ENCODE measurements at regions not wholly inside any gene's neighbourhood (a gene's known extent, or its start where the extent isn't known, plus 50 kb on each side); places are given as distances from the start of the nearest gene placed in this dataset.
"Not testable (repeated sequence)": the region's sequence is repeated elsewhere in the genome, so short reads cannot be mapped to it uniquely, and the experiment has no call there.

DNA sequence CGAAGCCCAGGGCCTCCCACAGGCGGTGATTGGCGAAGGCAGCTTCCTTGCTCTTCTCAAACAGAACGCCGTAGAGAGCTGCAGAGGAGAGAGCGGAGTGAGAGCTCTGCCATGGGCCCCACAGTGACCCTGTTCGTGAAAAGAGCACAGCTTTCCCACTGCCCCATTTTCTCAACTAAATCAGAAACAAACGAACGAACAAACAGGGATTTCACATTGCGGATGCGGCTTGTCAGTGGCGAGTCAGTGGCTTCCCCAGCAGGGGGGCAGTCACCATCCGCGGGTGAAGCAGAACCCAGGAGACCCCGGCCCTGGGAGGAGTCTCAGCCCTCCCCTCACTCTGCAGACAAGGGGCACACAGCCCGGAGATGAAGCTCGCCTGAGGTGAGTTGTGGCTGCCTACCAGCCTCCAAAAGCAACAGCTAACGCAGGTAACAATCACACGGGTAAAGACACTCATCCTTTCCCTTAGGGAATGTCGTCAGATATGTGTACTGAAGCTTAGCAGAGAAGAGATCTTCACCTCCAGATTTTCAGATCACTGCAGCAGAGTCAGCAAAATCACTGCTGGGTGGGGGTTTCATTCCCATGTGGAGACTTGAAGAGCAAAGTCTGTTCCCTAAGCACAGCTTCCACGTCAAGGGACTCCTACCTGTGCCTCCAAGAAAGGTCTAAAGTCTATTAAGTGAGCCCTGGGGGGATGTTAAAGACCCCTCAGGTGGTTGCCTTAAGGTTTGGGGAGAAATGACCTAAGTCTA is 51.2 kb upstream of the GPR31 start:
- no peak for DNase-seq
- no peak for ATAC-seq
- intact Hi-C loops (cut with micrococcal nuclease) = no loop called here

DNA sequence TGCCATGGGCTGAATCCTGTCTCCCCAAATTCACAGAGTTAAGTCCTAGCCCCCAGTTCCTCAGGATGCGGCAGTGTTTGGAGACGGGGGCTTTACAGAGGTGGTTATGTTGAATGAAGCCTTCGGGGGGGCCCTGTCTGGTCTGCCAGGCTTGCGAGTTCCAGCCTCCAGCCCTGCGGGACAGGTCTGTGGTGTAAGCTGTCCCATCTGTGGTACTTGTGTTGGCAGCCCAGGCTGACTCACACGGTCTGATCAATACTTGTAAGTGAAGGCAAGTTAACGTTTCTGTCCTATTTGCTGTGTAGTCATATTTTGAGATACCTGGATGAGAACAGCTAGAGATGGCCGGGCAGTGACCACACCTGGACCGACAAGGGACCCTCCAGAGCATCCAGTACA is 51.8 kb upstream of the GPR31 start:
- ATAC-seq = no peak
- intact Hi-C loops (cut with micrococcal nuclease) = no loop called here
- no peak for DNase-seq

DNA sequence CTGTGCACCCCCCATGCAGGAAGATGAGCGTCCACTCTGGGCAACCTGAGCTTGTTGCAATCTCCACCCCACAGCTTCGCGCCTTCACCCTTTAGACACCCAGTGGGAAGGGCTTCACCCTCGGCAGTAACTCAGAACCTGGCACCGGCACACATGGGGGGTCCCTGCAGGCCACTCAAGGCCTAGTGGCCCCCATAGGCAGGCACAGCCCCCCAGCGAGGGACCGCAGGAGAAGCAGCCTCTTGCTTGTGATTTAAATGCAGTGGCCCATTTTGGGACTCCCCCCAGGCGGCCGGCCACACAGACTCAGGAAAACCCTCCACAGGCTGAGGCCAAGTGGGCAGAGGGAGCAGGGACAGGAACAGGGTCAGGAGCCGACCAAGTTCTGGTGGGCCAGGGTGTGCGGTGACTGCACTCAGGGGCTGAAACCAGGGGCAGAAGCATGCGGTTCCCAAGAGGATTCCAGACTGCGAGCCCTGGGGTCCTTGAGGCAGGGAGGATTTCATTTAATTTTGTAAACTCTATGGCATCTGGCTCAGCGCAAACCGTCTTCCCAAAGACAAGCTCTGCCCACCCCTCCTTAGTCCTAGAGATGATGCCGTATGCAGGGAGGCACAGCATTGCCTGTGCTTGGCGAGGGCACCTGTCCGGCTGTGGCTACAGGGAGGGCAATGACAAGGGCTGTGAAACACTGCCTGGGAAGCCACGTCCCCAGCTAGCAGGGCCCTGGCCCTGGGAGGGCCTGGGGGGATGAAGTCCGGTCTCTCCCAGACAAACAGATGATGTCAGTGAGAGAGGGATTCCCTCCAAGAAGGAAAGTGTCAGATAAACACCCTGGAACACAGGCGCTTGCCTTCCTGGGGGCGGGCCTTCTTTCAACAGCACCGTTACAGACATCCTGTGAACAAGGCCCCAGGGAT is 52.9 kb upstream of the GPR31 start:
- intact Hi-C loops (cut with micrococcal nuclease) = no loop called here
- ATAC-seq (peak; percentile 78), DNase-seq (peak; percentile 46)

DNA sequence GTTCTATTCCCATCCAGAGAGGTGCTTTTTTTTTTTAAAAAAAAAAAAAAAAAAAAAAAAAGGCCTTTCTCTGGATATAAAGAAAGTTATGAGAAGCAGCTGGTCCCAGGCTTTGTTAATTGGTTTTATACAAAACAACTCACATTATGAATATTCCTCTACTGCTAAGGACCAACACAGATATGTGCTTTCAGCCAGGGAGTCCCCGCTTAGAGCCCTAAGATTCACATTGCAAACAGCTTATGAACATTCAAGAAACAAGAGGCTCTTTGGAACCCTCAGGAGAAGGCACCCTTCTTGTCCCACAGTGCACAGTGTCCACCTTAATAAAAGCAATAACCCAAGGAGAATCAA is 53.5 kb upstream of the GPR31 start:
- intact Hi-C loops (cut with micrococcal nuclease) = no loop called here

DNA sequence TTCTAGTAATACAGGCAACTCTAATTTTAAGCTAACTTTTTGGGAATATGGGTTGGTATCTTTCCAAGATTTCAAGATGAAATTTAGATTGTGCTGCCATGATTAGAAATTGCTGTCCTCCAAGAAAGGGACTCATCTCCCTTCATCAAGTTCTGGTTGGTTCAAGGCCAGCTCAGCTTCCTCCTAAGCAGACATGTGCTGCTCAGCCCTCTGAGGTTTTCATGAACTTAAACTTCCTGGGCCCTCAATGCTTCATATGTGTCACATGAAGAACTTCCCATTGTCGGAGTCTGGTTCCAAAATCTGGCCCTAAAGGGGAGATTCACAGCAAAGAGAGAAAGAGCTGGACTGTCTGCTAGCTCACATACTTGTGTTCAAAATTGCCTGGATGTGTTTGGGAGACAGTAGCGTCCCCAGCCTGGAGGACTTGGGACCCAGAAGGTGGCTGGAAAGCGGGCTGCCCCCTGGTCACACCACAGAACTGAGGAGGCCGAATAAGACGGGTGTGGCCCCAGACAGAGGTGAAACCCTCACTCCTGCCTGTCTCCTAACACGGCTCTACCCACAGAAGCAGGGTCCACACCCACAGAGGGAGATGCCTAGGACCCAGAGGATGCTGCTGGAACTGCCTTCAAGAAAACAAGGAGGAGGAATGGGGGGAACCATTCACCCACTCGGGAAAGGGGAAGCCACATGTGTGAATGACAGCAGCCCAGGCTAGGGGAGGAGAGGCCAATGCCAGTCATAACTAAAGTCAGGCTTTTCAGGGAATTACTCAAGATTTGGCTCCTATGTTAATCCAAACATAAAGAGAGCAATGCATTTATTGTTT is 54.3 kb upstream of the GPR31 start:
- ATAC-seq = no peak
- no peak for DNase-seq
- intact Hi-C loops (cut with micrococcal nuclease) = no loop called here

More for the DNA sequence above, 53.5 kb upstream of the GPR31 start:
- no peak for ATAC-seq
- DNase-seq = no peak

DNA sequence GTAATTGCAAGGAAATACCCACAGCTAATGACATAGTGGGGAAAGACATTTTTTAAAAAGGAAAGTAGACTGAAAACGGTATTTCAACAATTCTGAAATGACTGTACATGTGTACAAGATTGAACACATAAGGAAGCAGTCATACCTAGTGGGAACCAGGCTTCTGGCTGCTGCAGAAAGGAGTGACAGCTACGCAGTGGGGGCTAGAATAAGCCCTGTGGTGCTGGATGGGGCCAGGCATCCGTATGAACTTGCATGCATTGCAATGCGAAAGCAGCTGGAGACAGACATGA is 54.9 kb upstream of the GPR31 start:
- intact Hi-C loops (cut with micrococcal nuclease) = no loop called here
- no peak for DNase-seq
- no peak for ATAC-seq

DNA sequence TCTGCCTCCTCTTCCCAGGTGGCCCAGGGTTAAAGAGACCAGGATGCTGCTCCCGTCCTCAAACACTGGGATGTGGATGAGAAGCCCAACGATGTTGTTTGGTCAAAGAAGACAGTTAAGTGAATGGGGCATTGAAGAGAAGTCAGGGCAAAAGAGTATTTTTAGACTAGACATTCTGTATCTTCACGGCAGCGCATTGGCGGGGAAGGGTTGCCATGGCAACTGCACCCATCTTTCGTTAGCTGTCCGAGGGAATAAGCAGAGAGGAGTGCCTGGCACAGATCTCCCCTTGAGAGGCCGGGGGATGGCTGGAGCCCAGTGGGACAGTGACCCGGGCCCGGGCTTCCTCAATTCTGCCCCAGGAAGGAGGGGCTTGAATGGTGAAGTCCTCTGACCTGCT is 56.4 kb upstream of the GPR31 start:
- no peak for DNase-seq
- intact Hi-C loops (cut with micrococcal nuclease) = no loop called here
- no peak for ATAC-seq

DNA sequence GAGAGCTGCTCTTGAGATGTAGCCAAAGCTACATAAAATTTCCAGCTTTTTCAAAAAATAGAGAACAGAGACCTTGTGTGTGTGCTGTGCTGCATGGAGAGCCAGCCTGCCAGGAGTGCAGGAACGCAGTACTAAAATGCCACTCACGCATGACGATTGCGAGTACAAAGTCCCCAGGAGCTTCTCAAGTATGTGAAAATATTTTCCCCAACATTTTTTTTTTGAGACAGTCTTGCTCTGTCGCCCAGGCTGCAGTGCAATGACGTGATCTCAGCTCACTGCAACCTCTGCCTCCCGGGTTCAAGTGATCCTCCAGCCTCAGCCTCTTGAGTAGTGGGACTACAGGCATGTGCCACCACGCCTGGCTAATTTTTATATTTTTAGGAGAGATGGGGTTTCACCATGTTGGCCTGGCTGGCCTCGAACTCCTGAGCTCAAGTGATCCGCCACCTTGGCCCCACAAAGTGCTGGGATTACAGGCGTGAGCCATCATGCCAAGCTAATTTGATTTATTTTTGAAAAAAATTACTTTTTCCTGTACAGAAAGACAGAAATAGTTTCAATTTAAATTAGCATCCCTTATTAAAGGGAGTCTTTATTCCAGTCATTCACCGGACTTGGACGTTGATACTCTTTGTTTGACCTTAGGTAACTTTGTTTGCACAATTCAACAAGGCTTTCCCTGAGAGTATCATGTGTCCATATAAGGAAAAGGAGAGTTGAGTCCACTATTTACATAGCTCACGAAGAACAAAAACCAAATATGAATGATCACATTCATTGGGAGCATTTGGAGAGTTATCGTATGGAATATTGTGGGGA is 57.9 kb upstream of the GPR31 start:
- DNase-seq; intact Hi-C loops (cut with micrococcal nuclease); ATAC-seq: not testable (repeated sequence)

DNA sequence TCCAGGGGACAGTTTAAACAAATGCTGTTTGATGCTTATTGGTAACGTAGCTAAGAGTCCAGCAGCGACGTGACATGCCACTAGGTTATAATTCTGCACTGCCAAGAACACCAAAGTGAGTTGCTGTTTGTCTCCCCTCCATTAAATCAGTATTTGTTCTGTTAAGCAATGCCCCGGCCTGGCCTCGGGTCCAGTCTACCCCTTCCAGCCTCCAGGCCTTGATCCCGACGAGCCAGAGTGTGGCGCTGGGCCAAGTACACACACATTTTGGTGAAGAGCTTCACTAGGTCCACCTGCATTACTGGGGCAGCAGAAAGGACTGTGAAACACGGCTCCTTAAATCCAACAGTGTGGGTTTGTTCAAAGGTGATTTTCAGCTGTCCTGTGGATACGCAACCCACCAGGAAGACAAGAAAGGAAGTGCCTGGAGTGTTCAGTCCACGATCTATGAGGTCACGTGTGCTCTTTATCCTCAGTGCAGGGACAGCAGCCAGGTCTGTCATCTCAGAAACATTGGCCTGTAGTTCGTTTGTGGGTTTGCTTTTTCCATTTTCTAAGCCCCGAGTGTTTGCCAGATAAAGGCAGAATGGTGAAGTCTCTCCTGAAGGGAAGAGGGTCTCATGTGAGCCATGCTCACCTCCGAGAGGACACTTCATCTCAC is 58.7 kb upstream of the GPR31 start:
- intact Hi-C loops (cut with micrococcal nuclease); DNase-seq; ATAC-seq: not testable (repeated sequence)

DNA sequence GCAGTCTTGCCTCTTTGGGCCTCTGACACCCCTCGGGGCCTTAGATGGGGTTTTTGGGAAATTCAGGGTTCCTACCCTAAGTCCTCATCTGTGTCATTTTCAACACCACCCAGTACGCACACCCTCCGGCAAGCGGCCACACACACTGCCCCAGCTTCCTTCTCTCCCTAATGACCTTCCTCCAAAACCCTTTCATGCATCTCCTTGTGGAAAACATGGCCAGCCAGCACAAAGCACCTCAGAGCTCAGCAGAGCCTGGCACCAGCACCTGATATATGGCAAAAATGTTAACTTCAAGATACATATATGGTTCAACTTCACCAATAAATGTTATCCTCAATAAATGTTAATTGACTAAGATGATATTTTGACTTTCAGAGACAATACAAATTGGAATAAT is 59.3 kb upstream of the GPR31 start:
- ATAC-seq; intact Hi-C loops (cut with micrococcal nuclease); DNase-seq: not testable (repeated sequence)

DNA sequence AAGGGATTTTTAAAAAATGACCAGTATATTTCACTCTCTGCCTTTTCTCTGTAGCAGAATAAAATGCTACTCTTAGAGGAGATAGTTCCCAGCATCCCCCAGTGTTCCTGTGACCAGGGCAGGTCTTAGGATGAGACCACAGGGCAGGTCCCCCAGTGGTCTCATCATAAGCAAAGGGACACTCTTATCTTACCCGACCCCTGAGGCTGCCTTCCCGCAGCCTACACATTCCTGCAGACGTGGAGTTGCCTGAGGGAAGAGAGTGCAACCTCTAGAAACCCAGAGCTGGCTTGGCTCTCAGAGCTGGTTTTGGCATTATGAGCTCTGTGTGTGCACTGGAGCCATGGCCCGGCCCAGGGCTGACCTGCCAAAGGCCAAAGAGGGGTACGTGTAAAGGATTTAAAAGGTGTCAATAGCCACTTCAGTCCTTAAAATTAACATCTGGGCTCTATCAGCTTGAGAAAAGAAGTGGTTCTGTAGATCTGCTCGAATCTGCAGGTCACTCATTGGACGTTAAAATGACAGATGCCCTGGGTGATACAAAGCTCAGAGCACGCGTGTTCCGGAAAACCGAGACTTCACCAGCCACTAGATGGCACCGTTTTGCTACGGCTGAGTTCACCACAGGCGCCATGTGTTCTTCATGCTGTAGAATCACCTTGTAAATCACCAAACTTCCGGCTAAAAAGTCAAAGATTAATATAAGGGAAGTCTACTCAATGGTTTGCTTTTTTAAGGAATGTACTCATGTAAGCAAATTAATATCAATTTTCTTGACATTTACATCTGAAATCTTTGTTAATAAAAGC is 60.4 kb upstream of the GPR31 start:
- intact Hi-C loops (cut with micrococcal nuclease); DNase-seq: not testable (repeated sequence)
- ATAC-seq = peak; percentile 70

DNA sequence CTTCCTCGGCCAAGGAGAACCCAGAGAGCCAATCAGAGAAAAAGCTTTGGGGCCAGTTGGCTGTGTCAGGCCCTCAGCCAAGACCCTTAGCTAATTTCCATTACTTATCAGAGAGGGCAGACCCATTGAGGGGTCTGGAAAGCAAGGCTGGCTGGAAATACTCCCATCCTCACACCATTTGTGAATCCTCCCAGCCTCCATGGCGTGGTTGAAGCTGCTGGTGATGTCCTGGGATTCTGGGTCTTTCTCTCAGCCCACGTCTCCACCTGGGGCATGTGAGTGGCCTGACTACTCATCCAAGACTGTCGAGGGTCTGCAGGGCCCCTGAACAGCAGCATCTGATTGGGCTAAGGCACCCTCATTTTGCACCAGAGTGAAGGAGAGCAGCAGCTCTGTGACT is 61.3 kb upstream of the GPR31 start:
- ATAC-seq; DNase-seq; intact Hi-C loops (cut with micrococcal nuclease): not testable (repeated sequence)

DNA sequence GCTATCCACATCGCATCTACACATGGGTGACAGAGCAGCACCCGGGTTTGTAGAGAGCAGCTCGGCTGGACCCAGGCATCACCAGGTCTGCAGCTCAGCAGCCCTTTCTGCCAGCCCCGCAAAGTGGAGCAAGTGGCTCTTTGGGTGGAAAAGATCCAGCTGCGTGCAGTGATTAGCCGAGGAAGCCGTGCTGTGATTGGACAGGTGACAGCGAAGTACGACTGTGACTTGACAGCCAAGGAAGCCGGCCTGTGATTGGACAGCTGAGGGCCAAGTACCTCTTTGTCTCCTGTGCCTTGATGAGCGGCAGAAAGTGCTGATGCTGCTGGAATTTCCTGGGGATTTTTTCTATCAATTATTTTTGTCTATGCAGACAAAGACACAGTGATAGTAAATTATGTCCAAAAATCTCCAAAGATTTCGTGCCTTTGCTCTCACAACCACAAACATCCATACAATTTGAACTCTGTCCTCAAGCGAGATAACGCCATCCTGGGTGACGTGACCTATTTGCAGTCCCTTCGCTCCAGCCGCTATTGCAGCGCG is 62.3 kb upstream of the GPR31 start:
- intact Hi-C loops (cut with micrococcal nuclease) = no loop called here
- no peak for ATAC-seq
- no peak for DNase-seq

DNA sequence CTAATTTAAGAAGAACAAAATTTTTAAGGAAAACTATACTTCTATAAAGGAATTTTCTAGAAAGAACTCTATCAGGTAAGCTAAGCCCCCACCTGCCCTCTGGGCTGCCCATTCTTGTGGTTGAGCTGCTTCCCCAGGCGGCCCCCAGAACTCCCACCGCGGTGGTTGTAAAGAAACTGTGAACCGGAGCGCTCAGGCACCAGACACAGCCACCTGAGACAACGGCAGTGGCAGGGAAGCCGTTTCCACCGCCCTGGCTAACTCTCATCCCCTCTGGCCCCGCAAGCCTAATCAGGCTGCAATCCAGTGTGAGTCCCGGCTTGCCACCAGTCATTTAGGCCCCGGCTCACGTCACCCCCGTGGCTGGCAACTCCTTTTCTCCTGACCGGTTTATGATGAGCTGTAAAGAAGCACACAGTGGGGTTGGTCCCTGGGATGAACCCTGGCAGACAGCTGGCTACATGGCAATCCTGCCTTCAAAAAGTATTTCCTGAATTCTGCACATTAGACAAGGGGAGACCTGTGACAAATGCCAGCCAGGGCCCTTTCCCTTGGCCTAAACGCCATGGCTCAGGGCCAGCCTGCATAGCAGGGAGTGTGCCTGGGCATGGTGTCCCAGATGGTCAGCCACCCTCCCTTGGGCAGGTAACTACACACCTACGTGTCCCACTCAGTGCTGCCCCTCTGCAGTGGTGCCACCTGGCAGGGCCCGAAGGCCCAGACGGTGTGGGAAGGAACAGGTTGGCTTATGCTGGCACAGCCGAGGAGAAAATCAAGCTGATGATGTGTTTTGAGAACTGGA is 63.8 kb upstream of the GPR31 start:
- intact Hi-C loops (cut with micrococcal nuclease) = no loop called here
- no peak for ATAC-seq

DNA sequence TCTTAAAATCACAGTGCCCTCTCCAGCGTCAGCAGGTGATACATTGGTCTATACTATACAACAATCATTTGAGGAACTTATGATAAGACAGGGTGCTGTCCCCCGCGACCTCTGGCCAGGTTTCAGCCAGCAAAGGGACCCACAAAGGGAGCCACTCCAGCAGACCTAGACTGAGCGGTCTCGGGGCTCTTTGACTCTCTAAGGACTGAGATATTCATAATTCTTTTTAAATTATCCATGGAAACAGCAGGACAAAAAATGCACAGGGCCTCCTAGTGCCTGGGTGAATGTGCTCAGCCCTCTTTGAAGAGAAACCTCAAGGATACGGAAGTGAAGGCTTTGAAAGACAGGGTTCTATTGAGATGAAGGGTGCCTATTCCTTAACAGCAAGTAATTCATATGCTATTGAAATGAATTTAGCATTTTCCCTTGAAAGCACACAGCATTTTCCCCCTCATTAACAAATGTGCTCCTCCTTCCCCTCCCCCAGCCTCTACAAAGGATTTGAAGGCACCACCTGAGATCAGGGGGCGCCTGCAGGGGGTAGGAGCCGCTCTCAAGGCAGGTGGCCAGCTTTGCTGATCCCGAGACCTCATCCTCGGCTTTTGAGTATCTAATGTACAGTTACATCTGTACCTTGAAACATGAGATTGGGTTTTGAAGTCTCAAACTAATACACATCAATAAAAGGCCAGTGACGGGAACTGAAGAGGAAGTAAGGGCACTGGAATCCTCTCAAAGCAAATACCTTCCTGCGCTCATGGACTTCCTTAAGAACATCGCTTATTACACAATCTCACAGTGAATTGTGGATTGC is 65.3 kb upstream of the UNC93A start:
- DNase-seq; ATAC-seq; intact Hi-C loops (cut with micrococcal nuclease): not testable (repeated sequence)

More for the DNA sequence above, 63.8 kb upstream of the GPR31 start:
- no peak for DNase-seq

DNA sequence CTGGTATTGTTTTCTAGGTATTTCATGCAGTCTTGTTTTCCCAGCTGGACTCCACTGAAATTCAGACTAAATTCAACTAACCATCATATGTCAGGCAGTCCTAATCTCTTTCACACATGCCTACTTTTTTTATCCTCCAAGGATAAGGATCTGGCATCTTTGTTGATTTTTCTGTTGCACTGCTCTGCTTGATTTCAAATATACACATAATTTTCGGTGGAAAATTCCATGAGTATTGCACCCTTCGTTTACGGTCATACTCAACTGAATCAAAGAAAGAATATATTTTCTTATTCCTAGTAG is 64.8 kb upstream of the UNC93A start:
- intact Hi-C loops (cut with micrococcal nuclease) = no loop called here
- DNase-seq = no peak
- no peak for ATAC-seq
